HepG2 (cell line): ENCODE measurements at regions not wholly inside any gene's neighbourhood (a gene's known extent, or its start where the extent isn't known, plus 50 kb on each side); places are given as distances from the start of the nearest gene placed in this dataset.

Experiments
- ATAC-seq: fragments of 200-7000 bp; cut with Tn5 transposase; 3 replicates; pipeline ENCODE4 v1.9.1; 2020; ENCODE audit warnings: mild to moderate bottlenecking, moderate library complexity
- BruUV-seq: library from RNA; stranded (reverse); fragments of 400-500 nt; replicated peaks from 2 replicates; lab custom pipeline; 2021; lab: Mats Ljungman, UMichigan
- CTCF ChIA-PET: fragments of 300-600 bp; formaldehyde crosslinking; extraction: SDS; loops from one replicate; lab custom pipeline; 2021; ENCODE audit warnings: low total read pairs, inconsistent platforms, low intra/inter-chr PET ratio; lab: Yijun Ruan, JAX
- POLR2A ChIA-PET: fragments of 350-600 bp; sonication (Branson Sonifier 250); formaldehyde crosslinking; loops from one replicate; lab custom pipeline; 2020; ENCODE audit warnings: antibody characterized with exemption, inconsistent platforms; lab: Yijun Ruan, JAX
- DNase-seq: peaks from one replicate; pipeline ENCODE4 v3.0.0-alpha.2; 2015; ENCODE audit warnings: low spot score
- FAIRE-seq: peaks from 3 replicates; lab custom pipeline; 2011; peaks lifted over from hg19 to GRCh38; lab: Jason Lieb, UNC
- H2AFZ ChIP-seq: one replicate; pipeline ENCODE4 v1.6.1; 2011; ENCODE audit warnings: low read length, inconsistent platforms
- H3K27ac ChIP-seq: fragments of 300-600 bp; 3 replicates; pipeline ENCODE4 v1.8.0; 2011; ENCODE audit warnings: mixed run types, mild to moderate bottlenecking, mixed read lengths, low read length, inconsistent platforms; ENCODE audit not compliant: insufficient read depth; ENCODE audit errors: extremely low read length
- H3K27me3 ChIP-seq, 2 experiments: fragments of 200-600 bp in 1 of 2; 2 replicates in 1 of 2; 3 replicates in 1 of 2; pipeline versions ENCODE4 v1.6.0 to v1.8.0; 2011; ENCODE audit warnings: low read length in 2 of 2, mild to moderate bottlenecking in 2 of 2, moderate library complexity in 2 of 2, inconsistent platforms in 1 of 2; ENCODE audit not compliant: insufficient read depth in 2 of 2, control insufficient read depth in 1 of 2
- H3K36me3 ChIP-seq, 2 experiments: fragments of 200-600 bp in 1 of 2; replicated peaks in 1 of 2; 2 replicates in 1 of 2; 3 replicates in 1 of 2; pipeline versions ENCODE4 v1.5.1 to v1.8.0; 2011; ENCODE audit warnings: low read length in 2 of 2, inconsistent platforms in 1 of 2; ENCODE audit not compliant: insufficient read depth in 2 of 2, control insufficient read depth in 1 of 2
- H3K4me1 ChIP-seq: 2 replicates; pipeline ENCODE4 v1.5.1; 2012; ENCODE audit warnings: low read length, inconsistent platforms; ENCODE audit not compliant: insufficient read depth
- H3K4me2 ChIP-seq: 2 replicates; pipeline ENCODE4 v1.6.0; 2011; ENCODE audit warnings: low read depth, low read length, inconsistent platforms
- H3K4me3 ChIP-seq, 3 experiments: fragments of 200-600 bp in 1 of 3; sonication (generic), shearing (Covaris generic) in 1 of 3; replicated peaks in 1 of 3; 2 replicates each; pipeline ENCODE4 v1.5.1; 2011 to 2016; ENCODE audit warnings: low read length in 3 of 3, inconsistent platforms in 2 of 3, low read depth in 2 of 3, mild to moderate bottlenecking in 2 of 3, control low read depth in 1 of 3, mixed read lengths in 1 of 3; ENCODE audit not compliant: insufficient read depth in 1 of 3
- H3K79me2 ChIP-seq: one replicate; pipeline ENCODE4 v1.6.1; 2011; ENCODE audit warnings: low read length, inconsistent platforms; ENCODE audit not compliant: insufficient read depth
- H3K9ac ChIP-seq: 2 replicates; pipeline ENCODE4 v1.6.0; 2011; ENCODE audit warnings: mild to moderate bottlenecking, low read depth, low read length, inconsistent platforms; ENCODE audit not compliant: insufficient read depth
- H3K9me3 ChIP-seq: 2 replicates; pipeline ENCODE4 v1.5.1; 2012; ENCODE audit warnings: mild to moderate bottlenecking, low read length
- H4K20me1 ChIP-seq: 2 replicates; pipeline ENCODE4 v1.6.0; 2011; ENCODE audit warnings: inconsistent platforms, mild to moderate bottlenecking, low read length, moderate library complexity; ENCODE audit not compliant: insufficient read depth
- FOXA3 ChIP-seq: IDR thresholded peaks from 2 replicates; pipeline ENCODE4 v1.6.1; 2016; ENCODE audit warnings: missing genetic modification reagents, missing compliant biosample characterization
- ZFAT ChIP-seq: sonication (generic); formaldehyde crosslinking; conservative IDR thresholded peaks from 2 replicates; pipeline ENCODE4 v1.8.1; 2023; ENCODE audit warnings: missing genetic modification reagents, inconsistent platforms
- ZNF570 ChIP-seq: sonication (generic); formaldehyde crosslinking; IDR thresholded peaks from 2 replicates; pipeline ENCODE4 v1.4.0; 2020; ENCODE audit warnings: mild to moderate bottlenecking, missing genetic modification reagents, borderline replicate concordance
- ZNF841 ChIP-seq: sonication (generic); formaldehyde crosslinking; IDR thresholded peaks from 2 replicates; pipeline ENCODE4 v1.8.1; 2023; ENCODE audit warnings: missing genetic modification reagents, borderline replicate concordance
- WGBS: methylation state at CpG from one replicate; pipeline ENCODE4 v1.1.6; 2017; ENCODE audit warnings: low lambda C conversion rate; 5-methylcytosine and 5-hydroxymethylcytosine counted together
- in situ Hi-C: cut with HindIII; loops from 2 replicates; pipeline ENCODE4 v1.10.0; 2017; ENCODE audit warnings: low pct_unique_long_range_greater_than_20kb; ENCODE audit not compliant: extremely low pct_ligation_motif_present
- intact Hi-C: fragments of 100-400 bp; cut with micrococcal nuclease; formaldehyde crosslinking; loops from one replicate; pipeline ENCODE4 v1.10.0; 2022; ENCODE audit not compliant: unreplicated experiment
- TF ChIP-seq, protein P1 (sequence below): sonication (generic); formaldehyde crosslinking; IDR thresholded peaks from 2 replicates; pipeline ENCODE4 v1.5.1; 2020; ENCODE audit warnings: missing genetic modification reagents, mild to moderate bottlenecking, borderline replicate concordance
- TF ChIP-seq, protein P2 (sequence below): IDR thresholded peaks from 2 replicates; pipeline ENCODE4 v1.4.0; 2020; ENCODE audit warnings: mild to moderate bottlenecking, missing genetic modification reagents

DNA sequence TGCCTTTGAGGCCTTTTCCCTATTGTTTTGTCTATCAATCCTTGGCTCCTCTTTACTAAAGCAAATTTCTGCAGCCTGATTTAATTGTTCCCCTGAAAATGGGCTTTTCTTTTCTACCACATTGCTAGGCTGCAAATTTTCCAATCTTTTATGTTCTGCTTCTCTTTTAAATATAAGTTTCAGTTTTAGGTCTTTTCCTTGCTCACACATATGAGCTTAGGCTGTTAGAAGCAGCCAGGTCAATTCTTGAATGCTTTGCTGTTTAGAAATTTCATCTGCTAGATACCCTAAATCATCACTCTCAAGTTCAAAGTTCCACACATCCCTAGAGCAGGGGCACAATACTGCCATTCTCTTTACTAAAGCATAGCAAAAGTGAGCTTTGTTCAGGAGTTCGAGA, 159.6 kb downstream of the ARL4A start:
- H3K4me3 ChIP-seq, result no peak overlapping the region
- FAIRE-seq (no peak), DNase-seq (no peak), ATAC-seq (no peak)
- TF ChIP-seq, protein P1, sequence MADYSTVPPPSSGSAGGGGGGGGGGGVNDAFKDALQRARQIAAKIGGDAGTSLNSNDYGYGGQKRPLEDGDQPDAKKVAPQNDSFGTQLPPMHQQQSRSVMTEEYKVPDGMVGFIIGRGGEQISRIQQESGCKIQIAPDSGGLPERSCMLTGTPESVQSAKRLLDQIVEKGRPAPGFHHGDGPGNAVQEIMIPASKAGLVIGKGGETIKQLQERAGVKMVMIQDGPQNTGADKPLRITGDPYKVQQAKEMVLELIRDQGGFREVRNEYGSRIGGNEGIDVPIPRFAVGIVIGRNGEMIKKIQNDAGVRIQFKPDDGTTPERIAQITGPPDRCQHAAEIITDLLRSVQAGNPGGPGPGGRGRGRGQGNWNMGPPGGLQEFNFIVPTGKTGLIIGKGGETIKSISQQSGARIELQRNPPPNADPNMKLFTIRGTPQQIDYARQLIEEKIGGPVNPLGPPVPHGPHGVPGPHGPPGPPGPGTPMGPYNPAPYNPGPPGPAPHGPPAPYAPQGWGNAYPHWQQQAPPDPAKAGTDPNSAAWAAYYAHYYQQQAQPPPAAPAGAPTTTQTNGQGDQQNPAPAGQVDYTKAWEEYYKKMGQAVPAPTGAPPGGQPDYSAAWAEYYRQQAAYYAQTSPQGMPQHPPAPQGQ (CRISPR knock-in tag), result no peak
- TF ChIP-seq, protein P2, sequence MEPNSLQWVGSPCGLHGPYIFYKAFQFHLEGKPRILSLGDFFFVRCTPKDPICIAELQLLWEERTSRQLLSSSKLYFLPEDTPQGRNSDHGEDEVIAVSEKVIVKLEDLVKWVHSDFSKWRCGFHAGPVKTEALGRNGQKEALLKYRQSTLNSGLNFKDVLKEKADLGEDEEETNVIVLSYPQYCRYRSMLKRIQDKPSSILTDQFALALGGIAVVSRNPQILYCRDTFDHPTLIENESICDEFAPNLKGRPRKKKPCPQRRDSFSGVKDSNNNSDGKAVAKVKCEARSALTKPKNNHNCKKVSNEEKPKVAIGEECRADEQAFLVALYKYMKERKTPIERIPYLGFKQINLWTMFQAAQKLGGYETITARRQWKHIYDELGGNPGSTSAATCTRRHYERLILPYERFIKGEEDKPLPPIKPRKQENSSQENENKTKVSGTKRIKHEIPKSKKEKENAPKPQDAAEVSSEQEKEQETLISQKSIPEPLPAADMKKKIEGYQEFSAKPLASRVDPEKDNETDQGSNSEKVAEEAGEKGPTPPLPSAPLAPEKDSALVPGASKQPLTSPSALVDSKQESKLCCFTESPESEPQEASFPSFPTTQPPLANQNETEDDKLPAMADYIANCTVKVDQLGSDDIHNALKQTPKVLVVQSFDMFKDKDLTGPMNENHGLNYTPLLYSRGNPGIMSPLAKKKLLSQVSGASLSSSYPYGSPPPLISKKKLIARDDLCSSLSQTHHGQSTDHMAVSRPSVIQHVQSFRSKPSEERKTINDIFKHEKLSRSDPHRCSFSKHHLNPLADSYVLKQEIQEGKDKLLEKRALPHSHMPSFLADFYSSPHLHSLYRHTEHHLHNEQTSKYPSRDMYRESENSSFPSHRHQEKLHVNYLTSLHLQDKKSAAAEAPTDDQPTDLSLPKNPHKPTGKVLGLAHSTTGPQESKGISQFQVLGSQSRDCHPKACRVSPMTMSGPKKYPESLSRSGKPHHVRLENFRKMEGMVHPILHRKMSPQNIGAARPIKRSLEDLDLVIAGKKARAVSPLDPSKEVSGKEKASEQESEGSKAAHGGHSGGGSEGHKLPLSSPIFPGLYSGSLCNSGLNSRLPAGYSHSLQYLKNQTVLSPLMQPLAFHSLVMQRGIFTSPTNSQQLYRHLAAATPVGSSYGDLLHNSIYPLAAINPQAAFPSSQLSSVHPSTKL (CRISPR knock-in tag), result no peak
- TF ChIP-seq ZNF841 (CRISPR knock-in tag) (peak; percentile 93), ZNF570 (CRISPR knock-in tag) (no peak), ZFAT (CRISPR knock-in tag) (no peak), FOXA3 (CRISPR knock-in tag) (no peak)
- H3K4me2 ChIP-seq, result no peak overlapping the region
- BruUV-seq, result no TSS peak
- H3K27me3 ChIP-seq, result no peaks in the 10 kb centered on the region
- POLR2A ChIA-PET, result no interaction called here
- H3K27ac ChIP-seq, result no peak overlapping the region
- no peaks in the 10 kb centered on the region for H3K36me3 ChIP-seq
- in situ Hi-C loops, result no loop called here
- no peak overlapping the region for H2AFZ ChIP-seq
- CTCF ChIA-PET, result no interaction called here
- peaks cover 16% of the 10 kb centered on the region; the same call in 1 of the 2 replicates for H3K9me3 ChIP-seq
- no peak overlapping the region for H3K9ac ChIP-seq
- no peaks in the 10 kb centered on the region for H4K20me1 ChIP-seq
- no peaks in the 10 kb centered on the region for H3K4me1 ChIP-seq
- 6% methylated on average over 1 of the region's 1 CpG for WGBS
- no peaks in the 10 kb centered on the region for H3K79me2 ChIP-seq
- intact Hi-C loops, result no loop called here
